WERI-Rb-1 (cell line): ENCODE measurements at regions not wholly inside any gene's neighbourhood (a gene's known extent, or its start where the extent isn't known, plus 50 kb on each side); places are given as distances from the start of the nearest gene placed in this dataset.
A peak's percentile ranks its signal among the peaks of the same experiment; 100 is the strongest.

Experiments used
- DNase-seq: peaks from one replicate; pipeline ENCODE4 v3.0.0-alpha.2; 2020
- H3K27ac ChIP-seq: fragments of 250-450 bp; sonication (Bioruptor Pico); 2 replicates; pipeline ENCODE4 v1.5.1; 2020; ENCODE audit warnings: mild to moderate bottlenecking, moderate library complexity
- H3K27me3 ChIP-seq: fragments of 250-450 bp; sonication (Bioruptor Pico); 2 replicates; pipeline ENCODE4 v1.5.1; 2021; ENCODE audit warnings: mild to moderate bottlenecking, low read depth, moderate library complexity; ENCODE audit not compliant: insufficient read depth, severe bottlenecking
- H3K36me3 ChIP-seq: fragments of 250-450 bp; sonication (Bioruptor Pico); 2 replicates; pipeline ENCODE4 v1.5.1; 2020; ENCODE audit warnings: mild to moderate bottlenecking, moderate library complexity
- H3K4me3 ChIP-seq: 2 replicates; pipeline ENCODE4 v1.5.1; 2011; ENCODE audit warnings: low read depth, mild to moderate bottlenecking, control low read depth, low read length
- H3K9me3 ChIP-seq: fragments of 250-450 bp; sonication (Bioruptor Pico); 2 replicates; pipeline ENCODE4 v1.5.1; 2021; ENCODE audit warnings: mild to moderate bottlenecking, moderate library complexity; ENCODE audit not compliant: severe bottlenecking
- CTCF ChIP-seq: IDR thresholded peaks from 2 replicates; pipeline ENCODE4 v1.5.1; 2011; ENCODE audit warnings: low read depth, mild to moderate bottlenecking, control low read depth, inconsistent platforms, low read length

- peaks cover 69% of the 10 kb centered on the region for H3K27me3 ChIP-seq
- peak; percentile 42; the same call in 1 of the 2 replicates for TF ChIP-seq CTCF
- H3K4me3 ChIP-seq, result no peak overlapping the region
- no peaks in the 10 kb centered on the region for H3K9me3 ChIP-seq
- no peak overlapping the region for H3K27ac ChIP-seq
- no peak for DNase-seq
- H3K36me3 ChIP-seq, result no peaks in the 10 kb centered on the region
These were observed 274.3 kb downstream of the CD109 start for GRCh38 chr6:73969971-73970970.

DNA sequence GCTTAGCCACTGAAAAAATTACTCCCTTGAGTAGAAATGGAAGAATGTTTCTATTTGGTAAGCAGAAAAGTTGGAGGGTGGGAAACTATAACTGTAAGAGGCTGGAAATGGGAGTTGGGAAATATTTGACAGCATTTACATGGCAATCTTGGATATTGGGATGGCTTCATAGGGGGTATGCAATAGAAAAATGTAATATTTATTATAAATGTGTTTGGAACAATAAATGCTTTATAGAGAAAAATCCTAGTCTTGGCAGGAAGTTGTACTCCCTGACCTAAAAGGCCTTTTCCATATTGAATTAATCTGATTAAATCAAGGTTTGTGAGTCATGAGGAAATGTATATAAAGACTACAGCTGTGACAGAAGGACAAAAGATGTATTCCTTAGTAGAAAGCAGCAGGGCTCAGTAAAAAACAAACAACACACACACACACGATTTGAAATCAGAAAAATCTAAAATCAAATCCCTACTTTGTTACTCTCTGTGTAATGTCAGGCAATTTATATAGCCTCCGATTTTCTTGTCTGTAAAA is 272.3 kb downstream of the CD109 start:
- Histone ChIP-seq H3K9me3 (no peaks in the 10 kb centered on the region), H3K4me3 (no peak overlapping the region), H3K27ac (no peak overlapping the region), H3K36me3 (no peaks in the 10 kb centered on the region), H3K27me3 (peaks cover 56% of the 10 kb centered on the region)
- TF ChIP-seq CTCF, result no peak
- DNase-seq, result no peak

DNA sequence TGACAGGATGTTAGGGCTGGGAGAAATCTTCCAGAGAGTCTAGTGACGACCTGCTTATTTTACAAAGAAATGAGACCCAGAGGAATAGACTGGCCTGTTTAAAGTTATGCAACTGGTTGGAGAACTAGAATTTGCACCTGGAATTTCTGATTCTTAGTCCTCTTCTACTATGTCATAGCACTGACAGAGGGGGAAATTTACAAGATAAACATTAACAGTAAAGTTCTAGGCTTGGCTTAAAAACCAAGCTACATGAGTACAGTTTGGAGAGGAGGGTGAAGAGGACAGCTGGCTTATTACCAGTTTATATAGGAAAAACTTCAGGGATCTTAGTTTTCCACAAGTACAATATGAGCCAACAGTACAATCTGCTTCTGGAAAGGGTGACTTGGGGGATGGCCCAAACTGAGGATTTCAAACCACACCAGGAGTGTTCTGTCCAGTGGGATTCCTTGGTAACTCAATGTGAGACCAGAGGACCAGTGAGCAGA is 269.6 kb downstream of the CD109 start:
- no peaks in the 10 kb centered on the region for H3K36me3 ChIP-seq
- H3K27me3 ChIP-seq, result peaks cover 29% of the 10 kb centered on the region
- no peaks in the 10 kb centered on the region for H3K9me3 ChIP-seq
- no peak for TF ChIP-seq CTCF
- DNase-seq, result no peak
- no peak overlapping the region for H3K27ac ChIP-seq
- no peak overlapping the region for H3K4me3 ChIP-seq

GRCh38 chr6:73964241-73964854 is 268.3 kb downstream of the CD109 start:
- no peak for DNase-seq
- Histone ChIP-seq H3K27ac (no peak overlapping the region), H3K27me3 (peaks cover 25% of the 10 kb centered on the region), H3K9me3 (no peaks in the 10 kb centered on the region), H3K36me3 (no peaks in the 10 kb centered on the region), H3K4me3 (no peak overlapping the region)
- TF ChIP-seq CTCF, result no peak

DNA sequence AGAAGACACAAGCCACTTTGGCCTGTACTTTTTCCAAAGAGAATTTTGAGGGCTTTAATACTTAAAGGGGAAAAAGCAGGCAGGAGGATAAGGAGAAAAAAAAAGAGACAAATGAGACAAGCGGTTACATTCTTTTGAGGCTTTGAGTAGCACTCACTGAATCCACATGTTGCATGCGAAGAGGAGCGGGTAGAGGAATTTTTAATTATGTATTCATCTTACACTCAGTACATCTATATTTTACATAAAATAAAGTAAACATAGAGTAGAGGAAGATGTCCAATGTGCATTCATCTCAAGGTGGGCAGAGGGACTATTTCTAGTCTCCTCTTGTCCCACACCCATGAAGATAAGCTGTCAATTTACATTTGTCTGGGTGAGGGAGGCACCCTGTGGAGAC is 266.9 kb downstream of the CD109 start:
- Histone ChIP-seq H3K4me3 (no peak overlapping the region), H3K36me3 (no peaks in the 10 kb centered on the region), H3K27me3 (peaks cover 13% of the 10 kb centered on the region), H3K9me3 (no peaks in the 10 kb centered on the region), H3K27ac (no peak overlapping the region)
- TF ChIP-seq CTCF, result no peak
- DNase-seq, result no peak
